ENCODE measurements at regions not wholly inside any gene's neighbourhood (a gene's known extent, or its start where the extent isn't known, plus 50 kb on each side); places are given as distances from the start of the nearest gene placed in this dataset.

DNA sequence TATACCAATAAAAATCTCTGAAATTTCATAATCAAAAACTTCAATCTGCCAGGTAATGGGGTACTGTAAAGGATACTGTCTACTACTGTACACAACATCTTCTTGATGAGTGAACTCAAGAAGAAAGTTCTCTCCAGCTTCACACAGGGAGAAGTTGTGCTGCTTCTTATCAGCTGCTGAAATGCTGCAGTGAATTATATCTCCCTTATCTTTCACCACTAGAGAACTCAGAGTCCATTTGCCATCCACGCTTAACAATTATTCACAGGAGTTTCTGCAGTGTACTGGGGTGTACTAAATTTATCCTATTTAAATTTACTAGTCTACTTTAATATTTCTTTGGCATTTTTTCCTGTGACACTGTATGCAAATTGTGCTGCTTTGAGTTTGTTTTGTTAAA, 384.8 kb downstream of the TFAP2B start:
- no peak for TF ChIP-seq SNAI2 (CRISPR knock-in tag; IDR thresholded peaks at IDR 0.05)
- TF ChIP-seq RARB (CRISPR knock-in tag; IDR thresholded peaks at IDR 0.05): no peak
- no peak for TF ChIP-seq BACH2 (CRISPR knock-in tag; IDR thresholded peaks at IDR 0.05; ENCODE audit: borderline replicate concordance)
- no peak for TF ChIP-seq ZNF70 (CRISPR knock-in tag; IDR thresholded peaks at IDR 0.05)

All from SK-N-SH treated with all-trans-retinoic acid at 6 μM for 48 hours (cell line).